A172 (cell line): ENCODE measurements at regions not wholly inside any gene's neighbourhood (a gene's known extent, or its start where the extent isn't known, plus 50 kb on each side); places are given as distances from the start of the nearest gene placed in this dataset.

Experiments used
- DNase-seq: peaks from one replicate; pipeline ENCODE4 v3.0.0-alpha.2; 2015; ENCODE audit warnings: low spot score

DNA sequence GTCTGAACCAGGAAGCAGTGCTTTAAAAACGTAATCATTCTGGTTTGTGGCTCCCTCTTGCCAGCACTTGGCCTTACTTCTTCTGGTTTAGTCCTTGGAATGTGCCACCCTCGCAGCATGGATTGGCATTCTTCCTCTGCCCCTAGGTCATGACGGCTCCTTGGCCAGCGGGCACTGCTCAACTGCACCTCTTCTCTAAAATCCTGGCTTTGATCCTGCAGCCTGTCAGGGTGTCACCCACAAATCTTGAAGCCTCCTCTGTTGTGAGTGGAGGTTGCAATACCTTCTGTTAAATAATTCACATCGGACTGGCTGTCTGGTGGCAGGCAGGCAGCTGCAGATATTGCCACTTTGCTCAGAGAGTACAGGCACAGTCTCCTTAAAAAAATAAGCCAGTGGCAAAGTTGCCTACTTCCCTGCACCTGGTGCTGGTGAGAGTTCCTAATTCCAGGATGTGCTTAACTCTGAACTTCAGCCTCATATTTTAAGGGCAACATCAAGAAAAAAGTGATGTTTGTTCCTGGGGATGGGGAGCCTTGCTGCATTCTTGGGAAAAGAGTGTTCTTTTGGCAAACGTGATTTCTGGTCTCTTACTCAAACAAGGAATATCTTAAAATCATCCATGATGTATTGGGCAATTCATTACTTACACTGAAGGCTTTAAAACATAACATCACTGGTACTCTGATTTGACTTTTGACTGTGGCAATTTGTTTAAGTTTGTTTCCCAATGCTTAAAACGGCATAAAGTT lies 179.8 kb downstream of the FOXA2 start:
- DNase-seq = no peak

DNA sequence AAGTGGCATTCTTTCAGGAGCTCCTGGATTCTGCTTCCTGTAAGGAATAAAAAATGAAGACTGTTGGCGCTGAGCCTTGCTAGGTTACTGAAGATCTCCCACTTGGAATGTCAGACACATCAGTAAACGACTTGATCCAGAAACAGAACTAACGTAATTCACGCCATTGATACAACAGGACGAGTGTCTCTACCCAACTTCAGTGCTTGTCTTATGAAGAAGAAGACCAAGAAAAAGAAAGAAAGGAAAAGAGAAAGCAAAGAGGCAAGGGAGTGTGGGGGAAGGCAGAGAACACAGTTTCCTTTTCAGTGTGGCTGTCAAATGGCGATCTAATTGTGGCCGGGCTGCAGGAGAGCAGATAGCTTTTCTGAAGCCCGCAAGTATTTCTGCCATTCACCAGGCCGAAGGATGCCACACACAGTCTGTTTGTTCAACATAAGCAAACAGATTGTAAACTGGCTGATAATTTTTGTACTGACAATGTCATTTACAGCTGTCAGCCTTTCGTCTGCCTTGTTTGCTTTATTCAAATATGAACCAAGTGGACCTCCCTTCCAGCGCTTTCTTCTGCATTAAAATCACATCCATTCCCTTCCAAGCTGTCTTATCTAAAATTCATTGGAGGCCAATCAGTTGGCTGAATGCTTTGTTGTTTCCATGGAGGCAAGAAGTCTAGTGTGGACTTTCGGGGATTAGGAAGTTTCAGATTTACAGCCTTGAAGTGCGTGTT lies 180.6 kb downstream of the FOXA2 start:
- no peak for DNase-seq

DNA sequence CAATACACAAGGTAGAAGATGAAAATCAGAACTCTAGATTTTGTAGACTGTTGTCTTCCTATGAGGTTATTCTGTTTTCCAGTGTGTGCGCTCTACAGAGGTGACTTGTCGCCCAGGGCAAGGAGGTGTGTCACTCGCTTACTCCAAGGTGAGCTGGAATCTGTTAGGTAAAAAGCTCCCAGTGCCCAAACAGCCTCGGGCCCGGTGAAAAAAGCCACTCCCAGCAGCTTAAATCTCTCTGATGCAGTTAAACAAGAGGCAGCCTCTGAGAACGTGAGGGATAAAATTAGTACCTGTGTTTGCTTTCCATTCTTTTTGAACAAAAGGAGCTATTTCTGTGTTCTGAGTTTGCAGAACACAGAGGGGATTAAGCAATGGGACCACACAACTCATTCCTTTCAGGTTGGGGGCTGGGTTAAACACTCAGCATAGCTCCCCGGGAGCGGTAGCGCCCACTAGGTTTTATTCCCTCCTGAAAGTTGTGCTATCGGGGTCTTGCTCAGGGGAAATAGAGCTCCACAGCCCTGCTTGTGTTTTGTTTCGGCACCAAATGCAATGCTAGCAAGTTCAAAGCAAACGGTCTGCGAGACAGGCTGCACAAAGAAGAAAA lies 181.2 kb downstream of the FOXA2 start:
- DNase-seq = no peak

DNA sequence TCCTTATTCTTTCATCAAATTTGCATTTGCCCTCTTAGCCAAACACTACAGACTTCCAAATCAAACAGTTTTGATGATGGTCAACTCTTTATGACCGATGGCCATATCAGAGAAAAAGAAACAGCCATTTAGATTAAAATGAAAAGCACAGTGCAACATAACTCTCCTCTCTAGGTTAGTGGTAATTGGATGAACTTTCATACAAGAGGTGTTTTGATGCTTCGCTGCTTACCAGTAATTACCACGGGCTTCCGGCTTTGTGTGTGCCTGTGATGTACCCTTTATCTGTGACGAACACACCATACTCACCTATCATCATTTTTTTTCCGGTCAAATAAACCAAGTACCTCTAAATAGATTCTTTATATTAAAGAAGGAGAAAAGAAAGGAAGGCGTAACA lies 181.8 kb downstream of the FOXA2 start:
- no peak for DNase-seq

DNA sequence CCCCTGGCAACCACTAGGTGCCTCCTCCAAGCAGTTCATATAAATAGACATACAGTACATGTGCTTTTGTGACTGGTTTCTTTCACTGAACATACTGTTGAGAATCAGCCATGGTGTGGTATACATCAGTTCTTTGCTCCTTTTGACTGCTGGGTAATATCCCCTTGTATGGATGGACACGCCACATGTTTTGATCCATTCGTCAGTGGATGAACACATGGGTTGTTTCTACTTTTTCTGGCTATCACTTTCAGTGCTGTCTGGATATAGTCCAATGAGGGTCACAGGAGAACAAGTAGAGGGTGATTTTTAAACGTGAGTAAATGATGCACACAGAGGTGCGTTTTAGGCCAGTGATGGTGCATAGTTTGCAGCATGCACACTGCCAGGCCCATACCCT lies 183.9 kb downstream of the FOXA2 start:
- DNase-seq = no peak

DNA sequence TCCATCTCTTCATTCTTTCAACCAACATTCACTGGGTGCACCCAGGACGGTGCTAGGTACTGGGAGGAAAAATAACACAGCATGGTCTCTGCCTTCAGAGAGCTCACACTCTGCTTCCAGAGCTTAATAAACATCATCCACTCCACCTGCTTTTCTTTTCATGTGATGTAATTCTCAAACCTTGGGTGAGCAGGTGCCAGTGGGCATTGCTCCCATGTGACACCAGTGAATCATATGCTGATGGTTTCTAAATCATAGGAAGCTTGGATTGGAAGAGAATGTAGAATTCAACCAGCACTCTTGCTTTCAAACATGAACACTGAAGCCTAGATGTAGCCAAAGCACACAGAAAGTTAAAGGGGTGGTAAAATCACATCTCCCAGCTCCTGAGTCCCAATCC lies 189.8 kb downstream of the FOXA2 start:
- no peak for DNase-seq

DNA sequence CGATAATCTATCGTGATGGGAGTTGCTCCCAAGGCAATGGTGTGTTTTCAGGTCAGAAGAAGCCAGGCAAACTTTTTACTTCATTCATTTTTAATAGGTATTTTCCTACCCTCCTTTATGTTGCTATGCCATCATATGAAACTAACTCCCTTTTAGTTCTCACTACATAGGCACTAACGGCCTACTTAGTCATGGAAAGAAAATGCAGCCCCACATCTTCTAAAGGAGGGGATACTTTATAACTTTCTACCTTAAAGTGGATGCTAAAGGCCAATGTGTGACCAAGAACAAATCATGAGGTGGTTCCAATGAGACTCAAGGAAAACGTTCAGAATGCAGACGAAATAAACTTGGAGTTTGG lies 193.8 kb downstream of the FOXA2 start:
- DNase-seq = no peak

DNA sequence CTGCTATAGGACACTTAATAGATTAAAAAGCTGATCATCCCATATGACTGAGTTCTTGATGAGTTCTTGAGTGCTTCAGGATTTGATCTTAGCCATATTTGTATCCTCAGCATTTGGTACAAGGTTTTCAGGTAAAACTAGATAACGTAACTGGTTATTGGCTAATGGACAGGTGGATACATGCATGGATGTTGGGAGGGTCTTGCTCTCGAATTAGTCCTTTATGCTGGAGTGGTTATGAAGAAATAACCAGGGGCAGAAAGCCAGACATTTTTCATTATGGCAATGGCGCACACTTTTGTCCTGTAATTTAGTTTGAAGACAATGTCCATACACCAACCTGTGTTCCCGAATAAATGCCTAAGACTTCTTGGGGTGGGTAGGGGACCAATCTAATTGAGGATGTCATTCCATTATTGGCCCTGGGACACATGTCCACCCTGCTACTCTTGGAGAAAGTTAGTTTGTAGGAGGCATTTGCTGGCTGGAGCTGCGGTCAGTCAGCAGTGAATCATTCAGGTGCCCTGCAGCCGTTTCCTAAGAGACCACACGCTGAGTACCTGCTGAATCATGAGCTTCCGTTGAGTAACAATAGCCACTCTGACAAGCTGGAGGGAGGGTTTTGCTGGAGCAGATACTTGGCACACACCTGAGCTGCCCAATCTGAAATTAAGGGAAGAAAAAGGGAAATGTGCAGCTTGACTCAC lies 194.4 kb downstream of the FOXA2 start:
- DNase-seq = peak; percentile 93

DNA sequence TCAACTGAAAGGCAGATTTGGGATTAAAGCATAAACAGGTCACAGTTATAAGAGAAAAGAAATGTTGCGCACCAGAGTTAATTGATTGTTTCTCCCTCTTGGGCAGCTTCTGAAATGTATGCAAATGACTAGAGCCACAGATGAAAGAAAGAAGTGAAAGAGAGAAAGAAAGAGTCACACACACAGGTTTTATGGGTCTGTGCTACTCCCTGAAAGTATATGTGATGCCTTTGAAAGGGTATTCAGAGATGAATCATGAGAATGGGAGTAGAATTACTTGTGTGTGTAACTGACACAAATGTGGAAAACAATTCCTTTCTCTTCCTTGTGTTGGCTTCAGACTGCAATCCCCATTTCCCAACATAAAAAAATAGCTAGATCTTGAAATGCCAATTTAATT lies 196.9 kb downstream of the FOXA2 start:
- DNase-seq = no peak

DNA sequence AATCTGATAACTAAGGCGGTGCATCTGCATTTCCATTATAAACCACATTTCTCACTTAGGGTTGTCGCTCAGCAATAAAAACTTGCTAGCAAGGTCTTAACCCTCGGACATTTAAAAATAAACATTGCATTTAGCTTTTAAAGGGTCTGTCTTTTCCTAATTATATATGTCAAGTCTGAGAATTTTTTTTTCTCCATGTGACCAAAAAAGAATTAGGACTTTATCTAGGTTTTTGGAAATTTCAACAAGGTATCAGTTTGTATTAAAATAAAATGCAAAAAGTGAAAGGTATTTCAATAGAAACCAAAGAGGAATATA lies 198.1 kb downstream of the FOXA2 start:
- DNase-seq = no peak

DNA sequence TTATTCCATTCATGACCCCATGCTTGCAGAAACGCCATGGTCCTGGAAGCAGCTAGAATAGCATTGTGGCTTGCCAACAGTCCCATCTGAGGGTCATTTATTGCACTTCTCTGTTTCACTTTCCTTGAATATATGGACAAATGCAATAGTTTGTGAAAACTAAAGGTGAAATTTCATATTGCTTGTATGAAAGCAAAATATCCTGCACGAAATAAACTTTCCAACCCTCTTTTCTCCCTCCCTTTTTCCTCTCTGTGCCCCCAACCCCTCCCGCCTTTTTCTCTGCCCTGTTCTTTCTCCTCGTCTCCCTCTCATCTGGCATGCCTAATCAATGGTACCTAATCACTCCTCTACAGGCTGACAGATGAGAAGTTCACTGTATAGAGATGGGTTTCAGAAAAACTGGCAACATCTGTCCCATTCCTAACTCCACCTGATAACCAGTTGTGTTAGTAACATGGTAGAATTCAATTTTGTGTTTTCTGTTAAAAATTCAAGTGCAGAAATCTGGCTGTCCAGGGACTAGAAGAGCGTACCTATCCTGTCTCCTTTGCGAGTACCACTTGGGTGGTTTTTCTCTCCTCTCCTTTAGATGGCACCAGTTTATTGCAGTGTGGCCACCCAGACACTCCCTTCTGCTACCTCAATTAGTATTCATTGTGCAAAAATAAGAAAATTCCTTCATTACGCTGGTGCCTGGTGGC lies 198.6 kb downstream of the FOXA2 start:
- DNase-seq = peak; percentile 29

DNA sequence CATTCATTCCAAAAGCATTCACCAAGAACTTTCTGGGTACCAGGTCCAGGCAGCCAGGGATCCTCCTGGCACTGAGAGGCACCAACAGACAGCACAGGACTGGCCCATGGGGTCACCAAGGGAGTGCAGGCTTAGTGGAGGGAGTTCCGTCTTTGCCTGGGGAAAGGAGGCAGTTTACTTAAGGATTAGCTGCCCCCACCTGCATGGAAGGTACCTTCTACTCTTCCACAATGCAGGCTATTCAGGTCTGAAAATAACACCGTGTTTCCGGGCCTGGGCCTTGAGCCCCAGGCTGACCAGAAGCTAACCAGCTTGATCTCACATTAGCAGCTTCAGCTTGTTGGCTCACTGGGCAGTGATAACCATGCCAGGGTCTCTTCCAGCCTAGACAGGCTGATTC lies 199.4 kb downstream of the FOXA2 start:
- no peak for DNase-seq

DNA sequence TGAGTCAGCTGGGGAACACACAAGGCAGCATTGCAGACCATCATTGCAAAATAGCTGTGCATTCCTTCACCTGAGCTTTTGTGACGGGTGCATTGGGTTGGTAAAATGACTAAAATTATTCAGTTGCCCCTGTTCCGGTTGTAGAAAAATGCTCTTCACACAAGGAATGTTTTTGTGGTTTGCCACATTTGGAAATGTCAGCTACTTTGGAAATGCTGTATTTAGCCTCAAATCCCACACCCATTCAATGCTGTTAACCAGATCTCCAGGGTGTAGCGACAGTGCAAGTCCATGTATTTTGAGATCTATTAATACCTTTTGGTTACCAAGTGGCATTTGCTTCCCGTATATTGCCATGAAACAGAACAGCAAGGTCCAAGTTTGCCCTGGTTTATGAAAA lies 201.2 kb downstream of the FOXA2 start:
- DNase-seq = peak; percentile 32

DNA sequence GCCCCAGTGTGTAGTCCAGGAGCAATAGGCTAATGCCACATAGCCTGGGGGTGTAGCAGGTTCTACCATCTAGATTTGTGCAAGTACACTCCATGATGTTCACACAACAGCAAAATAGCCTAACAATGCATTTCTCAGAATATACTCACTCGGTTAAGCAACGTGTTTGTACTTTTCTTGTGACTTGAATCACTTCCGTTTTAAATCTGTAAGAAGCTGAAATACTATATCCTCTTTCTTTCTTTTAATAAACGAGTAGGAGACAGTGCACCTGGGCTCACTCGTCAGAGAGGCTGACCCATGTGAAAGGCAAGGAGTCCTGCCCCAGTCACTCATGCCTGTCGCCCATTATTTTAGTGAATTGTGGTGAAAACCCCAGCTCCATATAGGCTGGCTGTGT lies 201.6 kb downstream of the FOXA2 start:
- peak; percentile 14 for DNase-seq

DNA sequence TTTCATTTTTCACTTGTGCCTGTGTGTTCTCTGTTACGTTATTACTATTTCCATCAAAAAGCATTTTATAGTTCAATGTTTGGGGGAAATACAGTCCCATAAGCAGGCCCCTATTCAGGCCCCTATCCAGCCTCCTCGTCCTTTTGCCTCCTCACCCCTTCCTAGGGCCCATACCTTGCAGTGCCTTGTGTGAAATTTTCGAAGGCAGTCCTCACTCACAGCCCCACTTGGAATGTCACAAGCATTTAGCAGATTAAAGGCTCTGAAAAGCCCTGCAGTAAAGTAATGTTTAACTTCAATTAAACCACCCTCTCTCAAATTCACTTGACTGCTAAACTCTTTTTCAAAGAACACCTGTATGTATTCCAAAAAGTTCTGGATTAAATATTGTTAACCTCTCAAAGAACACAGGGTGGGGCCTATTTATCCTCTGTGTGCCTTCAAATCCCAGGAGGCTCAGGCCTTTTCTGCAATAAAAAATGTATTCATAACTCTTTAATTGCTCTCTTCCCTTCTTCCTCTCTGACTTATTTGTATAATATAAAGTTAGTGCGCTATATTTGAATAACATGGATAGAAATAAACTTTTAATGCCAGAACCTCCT lies 202.5 kb downstream of the FOXA2 start:
- DNase-seq = no peak

DNA sequence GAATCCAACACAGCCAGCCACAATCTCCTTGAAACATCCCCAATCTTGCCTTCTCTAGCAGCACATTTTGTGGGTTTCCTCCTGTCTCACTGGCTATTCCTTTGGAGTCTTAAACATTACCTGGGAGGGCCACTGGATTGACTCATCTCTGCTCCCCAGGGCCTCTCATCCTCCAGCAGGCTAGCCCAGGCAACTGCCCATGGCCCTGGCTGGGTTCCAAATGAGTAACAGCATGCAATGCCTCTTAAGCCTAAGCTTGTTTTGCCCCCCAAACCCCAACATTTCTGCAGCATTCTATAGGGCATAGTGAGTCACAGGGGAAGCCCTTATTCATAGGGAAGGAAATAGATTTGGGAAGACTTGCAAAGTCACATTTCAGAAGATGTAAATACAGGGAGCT lies 204.9 kb downstream of the FOXA2 start:
- peak; percentile 91 for DNase-seq

DNA sequence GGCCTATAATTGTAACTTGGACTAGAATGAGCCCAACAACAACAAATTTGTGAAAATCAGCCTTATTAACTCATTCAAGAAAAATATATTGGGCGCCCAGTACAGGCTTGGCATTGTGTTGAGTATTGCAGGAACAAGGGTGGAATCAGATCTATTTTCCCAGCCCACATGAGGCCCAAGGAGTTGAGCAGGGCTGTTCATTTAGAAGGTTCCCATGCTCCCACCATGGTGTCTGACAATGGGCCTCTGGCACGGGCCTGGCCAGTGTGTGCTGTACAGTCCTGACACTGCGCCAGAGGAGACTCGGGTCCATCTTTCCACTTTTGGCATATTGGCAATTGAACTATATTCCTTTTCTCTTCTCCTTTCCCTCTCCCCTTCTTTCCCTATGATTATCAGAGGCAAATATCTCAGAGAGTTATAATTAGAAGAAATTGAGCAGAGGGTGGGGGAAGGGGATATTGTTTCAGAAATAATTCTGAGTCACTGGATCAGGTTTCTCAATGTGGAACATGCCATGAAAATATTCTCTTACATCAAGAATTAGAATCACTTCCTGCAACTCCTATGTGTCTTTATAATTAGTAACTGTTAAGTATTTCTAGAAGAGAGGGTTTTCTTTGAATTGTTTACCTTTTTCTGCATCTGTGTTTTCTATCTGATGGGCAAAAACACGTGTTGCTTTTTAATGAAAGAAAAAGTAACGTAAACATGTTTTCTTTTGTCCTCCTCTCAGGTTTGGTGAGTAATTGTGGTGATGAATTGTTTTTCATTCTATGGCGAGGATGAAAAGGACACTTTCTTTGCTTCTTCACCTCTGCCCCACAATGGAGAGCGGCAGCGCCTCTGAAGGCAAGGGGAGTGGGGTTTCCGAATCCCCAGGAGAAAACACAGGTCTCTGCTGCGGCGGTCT lies 209.4 kb downstream of the FOXA2 start:
- DNase-seq = peak; percentile 10

DNA sequence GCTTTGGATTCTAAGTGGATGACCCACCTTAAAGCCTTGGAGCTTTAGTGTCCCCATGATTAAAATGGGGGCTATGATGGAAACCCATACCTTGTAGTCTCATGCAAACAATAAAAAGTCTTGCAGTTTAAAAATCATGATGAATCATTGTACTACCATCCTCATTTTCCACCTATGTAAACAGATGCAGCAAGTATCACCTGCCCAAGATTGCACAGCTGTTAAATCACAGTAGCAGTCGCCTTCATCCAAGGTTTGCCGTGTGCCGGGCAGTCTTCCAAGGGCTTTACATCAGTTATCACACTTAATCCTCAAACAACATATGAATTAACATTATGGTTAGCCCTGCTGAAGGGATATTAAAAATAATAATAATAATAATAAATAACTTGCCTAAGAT lies 210.3 kb downstream of the FOXA2 start:
- no peak for DNase-seq

DNA sequence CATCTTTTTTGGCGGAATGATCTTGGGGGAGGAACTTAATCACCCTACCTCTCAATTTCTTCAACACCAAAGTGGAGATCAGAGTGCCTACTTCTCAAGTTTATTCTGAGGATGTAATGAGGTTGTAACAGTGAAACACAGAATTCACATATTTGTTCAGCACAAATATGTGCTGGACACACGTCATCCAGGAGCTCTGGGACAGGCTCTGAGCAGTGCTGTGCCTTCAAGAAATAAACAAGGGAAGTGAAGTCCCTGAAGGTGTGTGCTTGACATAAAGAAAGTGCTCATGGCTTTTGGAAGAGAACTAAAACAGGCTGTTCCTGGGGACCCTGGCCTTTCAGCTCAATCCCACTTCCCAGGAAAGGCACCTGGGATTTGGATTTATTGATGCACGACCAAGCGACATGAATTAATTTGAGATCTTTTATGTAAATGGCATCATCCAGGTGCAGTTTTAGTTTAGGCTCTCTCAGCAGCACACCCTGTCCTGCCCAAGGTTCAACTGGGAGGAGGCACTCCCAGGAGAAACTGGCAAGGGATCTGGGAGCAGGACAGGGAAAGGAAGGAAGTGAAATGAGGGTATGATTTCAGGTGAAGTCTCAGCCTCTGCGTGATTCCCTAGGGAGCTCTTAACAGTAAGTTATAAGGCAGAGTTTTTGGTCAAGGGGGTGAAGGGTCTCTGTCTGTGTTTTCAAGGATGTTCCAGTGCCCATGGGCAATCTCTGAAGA lies 211.0 kb downstream of the FOXA2 start:
- DNase-seq = no peak

DNA sequence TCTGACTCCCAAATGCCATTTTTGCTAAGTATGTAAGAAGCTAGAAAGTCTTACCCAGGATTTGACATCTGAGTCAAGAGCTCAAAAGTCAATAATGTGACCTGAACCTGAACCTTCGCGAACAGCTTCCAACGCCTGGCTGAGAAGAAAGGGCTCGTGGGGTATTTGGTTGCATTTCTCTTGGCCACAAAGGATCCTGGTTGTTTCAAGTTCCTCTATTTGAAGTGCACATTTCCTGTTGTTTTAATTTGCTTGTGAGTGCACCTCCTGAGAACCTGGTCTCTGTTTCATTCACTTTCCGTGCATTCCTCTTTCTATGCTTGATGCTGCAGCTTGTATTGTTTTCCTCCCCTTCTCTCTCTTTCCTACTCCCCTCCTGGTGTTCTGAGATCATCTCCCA lies 212.5 kb downstream of the FOXA2 start:
- DNase-seq = no peak
